Gastroesophageal sphincter (tissue), 3 donors: ENCODE measurements at regions not wholly inside any gene's neighbourhood (a gene's known extent, or its start where the extent isn't known, plus 50 kb on each side); places are given as distances from the start of the nearest gene placed in this dataset.

Experiments
- CTCF ChIP-seq, 4 experiments: fragments of 200-600 bp in 2 of 4; fragments of 450-650 bp in 2 of 4; sonication (generic) in 1 of 4; IDR thresholded peaks; one replicate each; pipeline ENCODE4 v1.5.1; 2017 to 2019; ENCODE audit warnings: antibody characterized with exemption in 4 of 4, mild to moderate bottlenecking in 2 of 4, moderate library complexity in 2 of 4
- EP300 ChIP-seq: sonication (generic); formaldehyde crosslinking; IDR thresholded peaks from one replicate; pipeline ENCODE4 v1.6.1; 2017; ENCODE audit warnings: antibody characterized with exemption, mild to moderate bottlenecking
- POLR2A ChIP-seq, 2 donors: fragments of 450-650 bp; IDR thresholded peaks; one replicate each; pipeline ENCODE4 v1.6.1; 2017; ENCODE audit warnings: antibody characterized with exemption in 2 of 2, mild to moderate bottlenecking in 2 of 2, moderate library complexity in 1 of 2
- POLR2AphosphoS5 ChIP-seq: sonication (generic); formaldehyde crosslinking; IDR thresholded peaks from one replicate; pipeline ENCODE4 v1.6.1; 2017; ENCODE audit warnings: antibody characterized with exemption

- no peak for TF ChIP-seq CTCF (IDR thresholded peaks at IDR 0.05)
- no peak for TF ChIP-seq POLR2AphosphoS5
- TF ChIP-seq POLR2A (IDR thresholded peaks at IDR 0.05): no peak
- no peak for TF ChIP-seq EP300
Measured at GRCh38 chr11:92458486-92458885, 233.9 kb downstream of the FAT3 start.
